HG03103 (cell line): ENCODE measurements at regions not wholly inside any gene's neighbourhood (a gene's known extent, or its start where the extent isn't known, plus 50 kb on each side); places are given as distances from the start of the nearest gene placed in this dataset.
"Not testable (repeated sequence)": the region's sequence is repeated elsewhere in the genome, so short reads cannot be mapped to it uniquely, and the experiment has no call there.

Source experiments
- ATAC-seq: cut with Tn5 transposase; IDR thresholded peaks from one replicate; pipeline ENCODE4 v1.9.1; 2021; ENCODE audit warnings: low read depth; ENCODE audit not compliant: unreplicated experiment

- no peak for ATAC-seq
Observed at GRCh38 chr12:46087916-46088439, 97.6 kb upstream of the SCAF11 start.

DNA sequence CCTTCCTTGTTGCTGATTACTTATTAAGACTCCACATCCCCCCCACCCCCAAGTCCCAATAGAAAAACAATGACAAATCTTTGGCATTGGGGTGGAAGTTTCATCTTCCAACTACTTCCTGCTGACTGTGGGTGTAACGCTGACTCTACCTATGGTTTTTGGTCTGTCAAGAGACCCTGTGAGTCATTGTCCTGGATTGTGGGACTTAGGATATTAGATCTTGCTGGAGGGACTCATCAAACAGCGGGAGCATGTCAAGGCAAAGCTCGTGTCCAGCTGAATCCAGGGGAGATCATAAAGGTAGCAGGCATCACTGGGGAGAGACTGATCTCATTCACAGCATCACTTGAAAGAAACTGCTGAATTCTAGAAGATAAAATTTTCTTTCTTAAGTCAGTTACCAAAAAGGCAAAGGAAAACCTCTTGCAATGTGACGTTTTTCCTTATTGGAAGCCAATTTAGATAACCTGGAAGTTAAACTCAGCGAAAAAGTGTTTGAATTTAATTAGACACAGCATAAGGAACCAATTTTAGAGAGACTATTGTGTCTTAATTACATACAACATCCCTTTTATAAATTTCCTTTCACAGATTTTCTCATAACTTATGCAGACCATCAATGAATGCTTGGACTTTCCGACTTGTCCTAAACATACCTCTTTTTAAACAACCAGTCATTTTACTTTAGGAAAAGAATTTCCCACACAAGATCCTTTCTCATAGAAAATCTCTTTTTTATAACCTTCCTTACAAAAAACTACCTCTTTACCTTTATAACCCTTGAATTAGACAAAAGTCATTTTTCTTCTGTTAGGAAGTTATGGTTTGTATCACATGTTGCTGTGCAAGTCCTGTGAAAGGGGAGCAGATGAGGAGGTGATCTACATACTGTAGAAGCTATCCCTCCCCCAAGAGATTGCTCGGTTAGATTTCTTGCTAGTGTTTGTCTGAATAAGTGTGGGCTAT is 94.6 kb upstream of the SCAF11 start:
- ATAC-seq, result no peak

DNA sequence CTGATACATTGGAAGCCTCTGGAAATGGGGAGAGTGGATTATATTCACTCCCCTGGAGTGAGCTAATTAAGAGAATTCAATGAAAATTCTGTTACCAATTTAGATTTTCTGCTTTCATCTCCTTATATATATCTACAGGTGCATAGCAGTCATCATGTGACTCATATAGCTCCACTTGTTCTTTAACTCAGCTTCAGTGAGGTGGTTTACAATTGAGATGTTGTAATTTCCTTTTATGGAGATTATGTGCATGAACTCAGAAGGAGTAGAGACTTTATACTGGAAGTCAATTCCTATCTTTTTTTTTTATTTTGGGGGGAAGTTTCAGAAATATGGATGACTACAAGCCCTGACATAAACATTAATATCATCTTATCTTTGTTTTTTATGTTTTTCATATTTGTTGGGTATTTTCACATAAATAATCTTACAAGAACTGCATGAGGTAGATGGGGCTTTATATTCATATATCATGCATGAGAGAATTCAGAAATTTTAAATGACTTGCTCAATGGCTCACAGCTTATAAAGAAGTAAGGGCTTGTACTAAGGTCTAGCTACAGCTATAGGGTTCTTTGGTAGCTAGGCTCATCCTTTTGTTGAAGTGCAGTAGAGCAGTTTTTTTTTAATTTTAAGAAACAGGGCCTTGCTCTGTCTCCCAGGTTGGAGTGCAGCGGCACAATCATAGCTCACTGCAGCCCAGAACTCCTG is 92.3 kb upstream of the SCAF11 start:
- no peak for ATAC-seq

DNA sequence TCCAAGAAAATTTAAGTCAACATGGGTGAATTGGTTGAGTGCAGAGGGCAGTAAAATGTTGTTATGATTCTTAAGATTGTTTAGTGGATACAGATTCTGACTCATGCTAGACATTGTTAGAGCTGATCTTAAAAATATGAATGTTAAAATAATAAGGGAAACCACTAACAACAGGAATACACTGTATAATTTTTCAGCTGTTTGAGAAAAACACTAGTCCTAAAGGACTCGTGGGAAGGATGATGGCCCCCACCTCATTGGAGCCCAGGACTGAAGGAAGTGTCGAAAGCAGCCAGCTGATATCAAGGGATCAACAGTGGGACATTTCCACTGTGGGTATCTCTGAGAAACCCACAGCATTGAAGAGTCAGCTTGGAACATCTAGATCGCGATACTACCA is 82.9 kb upstream of the SCAF11 start:
- no peak for ATAC-seq

GRCh38 chr12:46071769-46072624 is 81.6 kb upstream of the SCAF11 start:
- ATAC-seq, result peak; percentile 91

DNA sequence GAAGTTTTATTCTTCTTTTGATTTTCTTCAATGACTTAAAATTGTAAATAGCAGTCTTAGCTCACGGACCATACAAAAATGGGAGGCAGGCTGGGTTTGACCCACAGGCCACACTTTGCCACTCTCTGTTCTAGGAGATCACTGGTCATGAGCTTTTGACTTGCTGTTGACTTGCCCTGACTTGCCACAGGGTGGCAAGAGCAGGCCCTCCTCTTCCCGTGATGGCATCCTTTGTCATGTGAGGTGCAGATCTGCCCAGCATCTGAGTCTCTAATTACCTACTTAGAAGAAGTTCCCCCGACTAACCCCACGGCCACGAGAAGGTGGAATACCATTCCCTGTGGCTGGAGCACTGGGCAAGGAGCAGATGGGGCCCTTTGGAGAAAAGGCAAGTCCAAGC is 81.0 kb upstream of the SCAF11 start:
- ATAC-seq, result no peak

DNA sequence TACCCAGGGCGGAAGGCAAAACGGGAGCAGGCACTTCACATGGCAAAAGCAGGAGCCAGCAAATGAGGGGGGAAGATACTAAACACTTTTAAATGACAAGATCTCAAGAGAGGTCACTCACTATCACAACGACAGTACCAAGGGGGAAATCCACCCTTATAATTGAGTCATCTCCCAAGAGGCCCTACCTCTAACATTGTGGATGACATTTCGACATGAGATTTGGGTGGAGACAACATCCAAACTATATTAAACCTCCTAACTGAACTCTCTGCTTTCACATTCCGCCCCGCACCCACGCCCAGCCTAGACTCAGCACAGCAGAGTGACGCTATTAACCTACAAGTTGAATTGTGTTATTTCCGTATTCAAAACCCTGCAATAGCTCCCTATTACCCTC is 76.7 kb upstream of the SCAF11 start:
- no peak for ATAC-seq

GRCh38 chr12:46065412-46066166 is 75.2 kb upstream of the SCAF11 start:
- ATAC-seq, result peak; percentile 64

GRCh38 chr12:46064548-46064947 is 74.2 kb upstream of the SCAF11 start:
- ATAC-seq, result no peak

GRCh38 chr12:46058697-46059096 is 68.3 kb upstream of the SCAF11 start:
- ATAC-seq, result not testable (repeated sequence)

DNA sequence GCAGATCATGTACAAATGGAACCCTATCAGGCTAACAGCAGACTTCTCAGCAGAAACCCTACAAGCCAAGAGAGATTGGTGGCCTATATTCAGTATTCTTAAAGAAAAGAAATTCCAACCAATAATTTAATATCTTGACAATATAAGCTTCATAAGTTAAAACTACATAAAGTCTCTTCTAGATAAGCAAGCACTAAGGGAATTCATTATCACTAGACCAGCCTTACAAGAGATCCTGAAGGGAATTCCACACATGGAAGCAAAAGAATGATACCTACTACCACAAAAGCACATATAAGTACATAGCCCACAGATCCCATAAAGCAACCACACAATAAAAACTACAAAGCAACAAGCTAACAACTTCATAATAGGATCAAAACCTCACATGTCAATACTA is 60.4 kb upstream of the SCAF11 start:
- no peak for ATAC-seq

GRCh38 chr12:46049665-46050064 is 59.3 kb upstream of the SCAF11 start:
- no peak for ATAC-seq

- ATAC-seq, result no peak
Observed at GRCh38 chr12:46046436-46046835, 56.1 kb upstream of the SCAF11 start.

DNA sequence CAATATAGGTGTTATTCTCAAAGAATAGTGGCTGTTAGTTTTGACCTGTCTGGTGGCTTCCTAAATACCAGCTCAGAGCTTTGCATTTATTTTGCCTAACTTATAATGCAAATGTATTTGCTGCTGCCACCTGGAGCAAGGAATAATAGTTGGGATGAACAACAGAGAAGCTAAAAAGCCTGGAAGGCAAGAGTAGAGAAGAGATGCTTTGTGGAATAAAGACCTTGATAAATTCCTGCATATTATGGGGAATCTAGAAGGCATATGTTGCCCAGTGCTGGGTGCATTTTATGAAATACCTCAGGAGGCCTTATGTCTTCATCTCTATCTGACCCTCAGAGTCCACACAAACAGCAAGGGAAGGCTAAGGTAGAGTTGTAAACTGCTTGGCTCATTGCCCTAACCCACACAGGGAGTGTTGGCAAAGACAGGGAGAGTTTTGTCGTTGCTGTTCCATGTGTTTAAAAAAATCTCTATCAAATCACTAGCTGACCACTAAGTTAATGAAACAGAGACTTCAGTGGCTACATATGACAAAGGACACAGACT is 53.7 kb upstream of the SCAF11 start:
- no peak for ATAC-seq
